ENCODE measurements at regions not wholly inside any gene's neighbourhood (a gene's known extent, or its start where the extent isn't known, plus 50 kb on each side); places are given as distances from the start of the nearest gene placed in this dataset.

GRCh38 chr9:18347386-18348082 is 126.4 kb upstream of the ADAMTSL1 start:
- peaks cover 0 to 7% (median 0%) of the 10 kb centered on the region in 12 donors for H3K4me1 ChIP-seq
- H3K4me3 ChIP-seq, result no peak overlapping the region
- H3K36me3 ChIP-seq, result no peaks in the 10 kb centered on the region
- TF ChIP-seq POLR2A (IDR thresholded peaks at IDR 0.05) (no peak), CTCF (IDR thresholded peaks at IDR 0.05) (no peak)
- intact Hi-C loops (cut with DNase I), result no loop called here
- 37 to 51% (median 41%) methylated on average over 2 of the region's 2 CpGs for WGBS, 4 donors
- H3K27me3 ChIP-seq, result no peaks in the 10 kb centered on the region
- ATAC-seq, result no peak
- H3K9me3 ChIP-seq, result no peaks in the 10 kb centered on the region
- DNase-seq, result peak in 1 of 5 donors; percentile 27
- no peak overlapping the region for H3K27ac ChIP-seq

DNA sequence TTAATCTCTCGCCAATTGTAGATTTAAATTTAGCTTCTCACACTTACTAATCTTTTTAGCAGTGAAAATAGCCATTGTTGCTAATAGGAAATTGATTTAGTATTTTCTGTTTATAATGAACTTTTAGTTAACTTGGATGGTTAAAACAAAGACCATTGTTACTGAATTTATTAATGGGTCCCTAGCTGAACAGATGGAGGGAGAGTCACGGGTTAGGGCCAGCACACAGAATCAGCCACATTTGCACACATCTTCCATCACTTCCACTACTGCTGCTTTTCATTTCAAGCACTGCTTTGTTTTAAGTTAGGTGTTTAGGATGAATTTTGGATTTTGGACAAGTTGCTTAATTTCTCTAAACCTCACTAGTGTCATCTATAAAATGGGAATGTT is 125.9 kb upstream of the ADAMTSL1 start:
- DNase-seq (no peak), ATAC-seq (no peak)
- peaks cover 0 to 7% (median 0%) of the 10 kb centered on the region in 12 donors for H3K4me1 ChIP-seq
- H3K27me3 ChIP-seq, result no peaks in the 10 kb centered on the region
- no peak overlapping the region for H3K4me3 ChIP-seq
- 56 to 69% (median 61%) methylated on average over 2 of the region's 2 CpGs for WGBS, 4 donors
- H3K36me3 ChIP-seq, result no peaks in the 10 kb centered on the region
- no peak overlapping the region for H3K27ac ChIP-seq
- H3K9me3 ChIP-seq, result no peaks in the 10 kb centered on the region
- TF ChIP-seq CTCF (IDR thresholded peaks at IDR 0.05), result no peak
- TF ChIP-seq POLR2A (IDR thresholded peaks at IDR 0.05), result no peak
- intact Hi-C loops (cut with DNase I), result no loop called here

DNA sequence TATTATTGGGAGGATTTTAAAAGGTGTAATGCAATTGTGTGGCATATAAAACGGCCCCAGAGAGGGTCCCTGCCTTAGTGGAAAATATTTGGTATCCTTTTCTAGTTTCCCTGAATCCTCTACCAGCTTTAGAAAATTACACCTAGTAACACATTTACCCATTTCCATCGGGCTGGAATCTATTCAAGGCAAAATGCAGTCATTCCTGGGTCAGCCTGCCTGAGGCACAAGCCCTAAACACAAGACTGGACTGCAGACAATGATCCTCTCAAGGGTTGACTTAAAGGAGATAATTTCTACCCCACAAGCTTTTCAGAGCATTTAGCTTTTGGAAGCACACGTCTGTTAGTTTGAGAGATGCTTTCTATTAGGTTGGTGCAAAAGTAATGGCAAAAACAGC is 124.4 kb upstream of the ADAMTSL1 start:
- no peak for TF ChIP-seq POLR2A (IDR thresholded peaks at IDR 0.05)
- TF ChIP-seq CTCF (IDR thresholded peaks at IDR 0.05), result no peak
- DNase-seq (no peak), ATAC-seq (no peak)
- H3K9me3 ChIP-seq, result no peaks in the 10 kb centered on the region
- intact Hi-C loops (cut with DNase I), result no loop called here
- H3K27ac ChIP-seq, result no peak overlapping the region
- H3K4me1 ChIP-seq, result peaks cover 0 to 7% (median 0%) of the 10 kb centered on the region in 12 donors
- WGBS, 4 donors, result 81 to 85% (median 82%) methylated on average over 3 of the region's 3 CpGs
- H3K27me3 ChIP-seq, result no peaks in the 10 kb centered on the region
- H3K36me3 ChIP-seq, result no peaks in the 10 kb centered on the region
- H3K4me3 ChIP-seq, result no peak overlapping the region

DNA sequence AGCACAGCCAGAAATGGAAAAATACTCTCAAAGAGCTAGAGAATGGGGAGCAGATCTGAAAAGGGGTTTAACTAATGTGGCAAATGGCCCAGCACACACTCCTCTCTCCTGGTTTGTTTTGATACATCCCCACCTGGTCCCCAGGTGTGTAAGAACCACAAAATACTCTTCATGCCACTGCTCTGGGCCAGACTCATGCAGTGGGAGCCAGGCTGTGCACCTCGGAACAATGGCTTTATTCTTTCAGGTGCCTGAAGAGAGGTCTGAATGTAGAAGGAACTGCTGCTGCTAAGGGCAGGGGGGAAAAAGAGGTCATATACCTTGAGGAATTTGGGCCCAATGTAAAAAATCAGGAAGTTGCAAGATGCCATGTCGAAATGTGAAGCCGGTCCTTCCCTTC is 123.9 kb upstream of the ADAMTSL1 start:
- TF ChIP-seq POLR2A (IDR thresholded peaks at IDR 0.05) (no peak), CTCF (IDR thresholded peaks at IDR 0.05) (no peak)
- intact Hi-C loops (cut with DNase I), result no loop called here
- Histone ChIP-seq H3K36me3 (no peaks in the 10 kb centered on the region), H3K27ac (no peak overlapping the region), H3K4me1 (peaks cover 0 to 7% (median 0%) of the 10 kb centered on the region in 12 donors), H3K27me3 (no peaks in the 10 kb centered on the region), H3K4me3 (no peak overlapping the region), H3K9me3 (no peaks in the 10 kb centered on the region)
- WGBS, 4 donors, result 96 to 97% (median 96%) methylated on average over 3 of the region's 3 CpGs
- no peak for ATAC-seq
- DNase-seq, result no peak

Measured in heart left ventricle (tissue), 16 donors.